ENCODE measurements at regions not wholly inside any gene's neighbourhood (a gene's known extent, or its start where the extent isn't known, plus 50 kb on each side); places are given as distances from the start of the nearest gene placed in this dataset.

DNA sequence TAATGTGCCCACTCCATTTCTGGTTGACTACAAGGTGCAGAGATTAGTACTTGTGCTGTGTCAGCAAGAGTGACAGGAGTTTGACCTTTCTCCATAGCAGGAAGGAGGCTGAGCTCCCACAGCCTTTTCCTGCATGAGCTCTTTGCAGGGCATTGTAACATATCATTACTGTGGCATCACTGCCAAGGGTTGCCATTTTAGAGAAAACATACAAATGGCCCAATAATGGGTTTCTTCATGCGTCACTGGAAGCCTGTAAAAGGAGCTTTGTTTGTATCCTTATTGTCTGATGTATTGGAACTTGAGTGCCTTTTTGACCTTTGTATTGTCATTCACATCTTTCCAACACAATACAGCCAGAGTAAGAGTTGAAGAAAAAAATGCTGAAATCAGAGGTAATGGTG lies 323.0 kb upstream of the CDIN1 start:
- TF ChIP-seq, protein P1, sequence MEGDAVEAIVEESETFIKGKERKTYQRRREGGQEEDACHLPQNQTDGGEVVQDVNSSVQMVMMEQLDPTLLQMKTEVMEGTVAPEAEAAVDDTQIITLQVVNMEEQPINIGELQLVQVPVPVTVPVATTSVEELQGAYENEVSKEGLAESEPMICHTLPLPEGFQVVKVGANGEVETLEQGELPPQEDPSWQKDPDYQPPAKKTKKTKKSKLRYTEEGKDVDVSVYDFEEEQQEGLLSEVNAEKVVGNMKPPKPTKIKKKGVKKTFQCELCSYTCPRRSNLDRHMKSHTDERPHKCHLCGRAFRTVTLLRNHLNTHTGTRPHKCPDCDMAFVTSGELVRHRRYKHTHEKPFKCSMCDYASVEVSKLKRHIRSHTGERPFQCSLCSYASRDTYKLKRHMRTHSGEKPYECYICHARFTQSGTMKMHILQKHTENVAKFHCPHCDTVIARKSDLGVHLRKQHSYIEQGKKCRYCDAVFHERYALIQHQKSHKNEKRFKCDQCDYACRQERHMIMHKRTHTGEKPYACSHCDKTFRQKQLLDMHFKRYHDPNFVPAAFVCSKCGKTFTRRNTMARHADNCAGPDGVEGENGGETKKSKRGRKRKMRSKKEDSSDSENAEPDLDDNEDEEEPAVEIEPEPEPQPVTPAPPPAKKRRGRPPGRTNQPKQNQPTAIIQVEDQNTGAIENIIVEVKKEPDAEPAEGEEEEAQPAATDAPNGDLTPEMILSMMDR (IDR thresholded peaks at IDR 0.05): no peak
- TF ChIP-seq POLR2A (IDR thresholded peaks at IDR 0.05): no peak
